ENCODE measurements at regions not wholly inside any gene's neighbourhood (a gene's known extent, or its start where the extent isn't known, plus 50 kb on each side); places are given as distances from the start of the nearest gene placed in this dataset.

DNA sequence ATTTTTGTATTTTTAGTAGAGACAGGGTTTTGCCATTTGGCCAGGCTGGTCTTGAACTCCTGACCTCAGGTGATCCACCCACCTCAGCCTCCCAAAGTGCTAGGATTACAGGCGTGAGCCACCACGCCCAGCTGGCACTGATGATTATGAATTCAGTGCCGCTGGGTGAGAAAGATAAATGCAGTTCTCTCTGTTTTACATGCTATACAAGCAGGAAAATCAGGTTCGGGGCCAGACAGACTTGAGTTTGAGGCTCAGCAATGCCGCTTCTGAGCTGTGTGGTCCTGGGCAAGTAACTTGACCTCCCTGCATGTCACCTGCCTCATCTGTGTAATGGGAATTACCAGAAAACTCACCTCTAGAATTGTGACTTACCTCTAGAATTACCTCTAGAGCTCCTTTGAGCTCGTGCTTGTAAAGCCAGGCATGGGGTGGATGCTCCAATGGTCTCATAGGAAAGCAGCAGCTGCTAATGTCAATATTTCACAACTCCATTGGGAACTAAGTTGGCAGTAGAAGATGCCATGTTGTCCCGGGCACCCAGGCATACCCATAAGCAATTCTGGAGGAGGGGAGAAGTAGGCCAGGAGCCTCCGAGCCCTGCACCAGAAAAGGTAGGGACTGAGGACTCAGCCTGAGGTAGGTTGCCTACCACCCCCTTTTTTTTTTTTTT, 119.8 kb upstream of the SLC25A33 start:
- DNase-seq: no peak

DNA sequence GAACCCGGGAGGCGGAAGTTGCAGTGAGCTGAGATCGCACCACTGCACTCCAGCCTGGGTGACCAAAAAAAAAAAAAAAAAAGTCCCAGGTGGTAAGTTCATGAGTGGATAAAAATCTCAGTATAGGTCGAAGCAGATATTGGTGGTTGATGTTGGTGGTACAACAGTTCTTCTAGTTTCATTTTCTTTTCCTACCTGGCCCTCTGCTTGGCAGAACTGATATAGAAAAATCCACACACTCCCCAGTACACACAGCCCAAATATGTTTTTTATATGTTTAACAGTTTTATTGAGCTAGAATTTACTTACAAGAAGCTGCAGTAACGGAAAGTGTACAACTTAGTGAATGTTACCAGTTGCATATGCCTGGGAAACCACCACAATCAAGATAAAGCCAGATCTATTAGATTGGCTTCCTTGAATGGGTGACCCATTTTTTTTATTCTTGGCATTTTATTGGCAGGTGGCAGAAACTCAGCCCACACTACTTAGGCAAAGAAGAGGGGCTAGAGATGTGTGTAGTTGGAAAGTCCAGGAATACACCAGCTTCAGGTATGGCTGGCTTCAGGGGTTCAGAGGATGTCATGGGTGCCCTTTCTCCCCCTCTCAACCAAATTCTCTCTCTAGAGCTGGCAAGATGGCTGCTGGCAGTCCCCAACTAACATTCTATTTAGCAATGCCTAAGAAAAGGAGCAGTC, 118.3 kb upstream of the SLC25A33 start:
- no peak for DNase-seq

DNA sequence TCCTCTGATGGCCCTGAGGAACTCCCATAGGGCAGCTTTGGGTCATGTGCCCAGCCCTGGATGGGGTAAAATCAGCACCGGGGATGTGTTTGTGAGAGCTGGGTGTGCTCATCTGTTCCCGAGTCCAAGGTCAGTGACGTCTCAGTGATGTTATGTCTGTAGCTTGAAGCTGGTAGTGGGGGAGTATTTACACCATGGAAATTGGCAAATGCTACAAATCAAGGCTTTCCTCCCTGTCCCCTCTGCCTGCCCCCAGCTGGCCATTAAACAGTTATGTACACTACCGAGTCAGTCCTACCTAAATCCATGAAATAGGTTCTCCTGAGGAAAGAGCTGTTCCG, 117.8 kb upstream of the SLC25A33 start:
- no peak for DNase-seq

DNA sequence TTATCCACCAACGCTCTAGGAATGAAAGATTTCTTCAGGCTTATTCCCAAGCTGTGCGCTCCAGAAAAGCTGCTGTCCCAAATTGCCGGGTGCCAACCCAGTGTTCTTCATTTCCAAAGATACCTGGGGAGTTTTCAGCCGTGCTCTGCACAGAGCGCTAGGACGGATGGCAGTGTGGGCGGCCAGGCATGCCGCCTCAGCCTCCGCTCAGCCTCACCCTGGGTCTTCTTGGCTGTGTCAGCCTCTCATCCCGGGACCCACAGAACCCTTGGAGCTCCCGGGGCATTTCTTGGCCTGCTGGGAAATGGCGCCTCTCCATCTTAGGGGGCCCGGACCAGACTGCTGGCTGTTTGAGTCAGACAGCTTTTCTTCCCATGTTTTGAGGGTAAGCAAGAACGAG, 116.9 kb upstream of the SLC25A33 start:
- no peak for DNase-seq

DNA sequence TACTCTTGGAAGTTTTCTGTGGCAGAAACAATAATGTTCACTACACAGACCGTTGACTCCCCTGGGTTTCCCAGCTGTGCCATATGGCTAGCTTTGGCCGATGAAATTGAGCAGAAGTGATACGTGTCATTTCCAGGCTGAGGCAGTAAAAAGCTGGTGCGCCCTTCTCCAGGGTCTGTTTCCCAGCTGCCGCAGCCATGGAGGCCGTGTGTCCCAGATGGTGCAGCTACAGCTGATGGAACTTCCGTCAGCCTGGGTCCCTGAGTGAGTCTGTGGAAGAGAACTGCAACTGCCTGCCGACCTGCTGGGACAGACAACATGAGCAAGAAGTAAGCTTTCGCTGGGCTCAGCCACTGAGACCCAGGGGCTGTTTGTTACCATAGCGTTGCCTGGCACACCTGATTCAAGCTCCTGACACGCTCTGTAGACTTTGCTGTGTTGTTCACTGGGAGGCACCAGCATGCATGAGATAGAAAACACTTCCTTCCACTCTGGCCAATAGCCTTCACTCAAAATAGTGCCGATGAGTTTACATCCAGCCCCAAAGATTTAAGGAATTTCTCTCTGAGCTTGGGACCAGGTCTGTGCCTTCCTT, 116.3 kb upstream of the SLC25A33 start:
- DNase-seq: no peak

DNA sequence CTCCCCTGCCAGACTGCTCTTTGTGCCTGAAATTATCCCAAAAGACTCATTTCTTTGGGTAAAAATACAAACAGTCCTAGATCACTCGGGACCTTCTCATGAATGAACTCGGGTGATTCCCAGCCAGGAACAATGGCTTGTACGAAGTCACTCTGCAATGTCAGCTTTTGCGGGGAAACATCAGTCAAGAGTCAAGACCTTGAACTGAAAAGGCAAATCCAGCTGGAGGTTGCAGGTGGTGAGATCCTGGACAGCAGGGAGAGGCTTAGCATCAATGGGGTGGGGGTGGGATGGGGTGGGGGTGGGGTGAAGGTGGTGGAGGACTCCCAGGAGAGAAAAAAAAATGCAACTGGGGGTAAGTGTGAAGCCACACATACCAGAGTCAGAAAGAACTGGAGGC, 115.0 kb upstream of the SLC25A33 start:
- no peak for DNase-seq

DNA sequence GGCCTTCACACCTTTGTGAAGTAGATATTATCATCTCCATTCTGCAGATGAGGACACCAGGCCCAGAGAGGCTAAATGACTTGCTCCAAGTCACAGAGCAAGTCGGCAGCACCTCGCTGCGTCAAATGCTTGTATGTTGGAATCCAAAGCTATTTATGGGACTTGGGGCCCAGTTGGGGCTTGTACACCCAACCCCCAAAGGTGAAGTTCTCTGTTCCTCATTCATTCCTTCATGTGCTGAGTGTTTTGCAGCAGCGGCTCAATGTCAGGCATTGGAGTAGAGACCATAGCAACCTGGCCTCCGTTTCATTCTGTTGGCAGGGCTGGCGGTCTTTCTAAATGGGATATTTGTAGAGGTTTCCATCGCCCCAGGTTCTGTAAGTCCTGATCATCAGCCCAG, 113.4 kb upstream of the SLC25A33 start:
- DNase-seq: no peak

DNA sequence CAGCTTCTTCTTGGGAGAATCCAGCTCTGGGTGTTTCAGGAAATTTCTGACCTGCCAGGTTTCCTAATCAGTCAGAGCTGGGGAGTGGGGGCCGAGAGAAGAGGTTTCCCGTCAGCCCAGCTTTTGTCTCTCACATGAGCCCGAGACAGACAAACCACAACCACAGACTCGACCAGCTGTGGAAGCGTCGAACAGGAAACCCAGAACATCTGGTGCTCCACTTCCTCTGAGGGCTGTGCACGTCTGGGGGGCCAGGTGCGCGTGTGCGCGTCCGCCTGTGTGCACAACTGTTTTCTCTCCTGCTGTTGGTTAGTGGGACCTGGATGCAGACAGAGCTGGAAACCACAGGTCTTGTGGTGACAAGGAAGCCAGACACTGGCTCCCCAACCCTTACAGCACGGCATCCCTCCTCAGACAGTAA, 113.0 kb upstream of the SLC25A33 start:
- DNase-seq: peak in 5 of 56 donors; percentile 12 to 47 (median 25)

DNA sequence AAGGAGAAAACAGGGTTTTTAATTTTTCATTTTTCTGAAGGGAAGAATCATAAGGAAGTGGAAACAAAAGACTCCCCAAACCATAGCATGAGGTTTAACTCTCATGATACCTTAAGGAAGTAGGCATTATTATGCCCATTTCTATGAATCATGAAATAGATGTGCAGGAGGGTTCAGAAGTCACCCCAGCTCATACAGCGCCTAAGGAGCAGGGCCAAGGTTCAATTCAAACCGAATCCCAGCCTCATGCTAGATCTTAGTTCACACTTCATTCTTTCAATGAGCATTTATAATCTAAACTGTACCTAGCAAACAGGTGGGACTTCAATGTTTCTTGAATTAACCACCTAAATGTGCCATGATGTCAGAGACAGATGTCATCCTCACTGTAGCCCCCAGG, 111.9 kb upstream of the SLC25A33 start:
- DNase-seq: no peak

DNA sequence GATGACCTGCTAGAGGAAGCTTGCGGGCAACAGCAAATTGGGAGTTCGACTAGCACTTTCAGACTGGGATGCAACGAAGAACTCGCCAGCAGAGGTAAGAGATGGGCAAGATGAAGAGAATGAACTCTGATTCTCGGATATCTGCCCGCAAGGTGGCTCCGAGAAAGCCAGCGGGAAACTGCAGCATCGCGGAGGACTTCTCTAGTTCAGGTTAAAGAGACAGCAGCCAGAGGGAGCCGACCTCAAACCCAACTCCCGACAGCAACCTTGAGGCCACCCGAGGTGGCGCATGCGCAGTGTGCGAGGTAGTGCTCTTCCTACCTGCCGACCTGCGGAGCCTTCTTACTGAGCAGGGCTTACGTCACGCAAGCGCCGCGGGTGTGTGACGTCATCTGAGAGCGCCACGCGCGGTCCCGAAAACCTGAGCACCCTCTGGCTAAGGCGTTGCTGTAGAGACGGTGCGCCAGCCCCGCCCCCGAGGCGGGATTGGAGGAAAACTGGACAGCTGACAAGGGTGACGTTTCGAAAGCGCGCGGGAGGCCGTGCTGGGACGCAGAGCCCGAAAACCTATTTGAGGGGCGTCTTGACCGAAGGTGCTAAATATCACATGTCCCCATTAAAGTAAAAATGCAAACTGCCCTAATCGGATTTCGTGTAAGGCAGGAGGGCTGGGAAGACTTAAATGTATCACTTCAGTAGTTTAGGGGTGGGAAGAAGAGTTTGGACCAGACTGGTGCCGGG, 110.5 kb upstream of the SLC25A33 start:
- DNase-seq: peak; percentile 91 to 100 (median 97)

DNA sequence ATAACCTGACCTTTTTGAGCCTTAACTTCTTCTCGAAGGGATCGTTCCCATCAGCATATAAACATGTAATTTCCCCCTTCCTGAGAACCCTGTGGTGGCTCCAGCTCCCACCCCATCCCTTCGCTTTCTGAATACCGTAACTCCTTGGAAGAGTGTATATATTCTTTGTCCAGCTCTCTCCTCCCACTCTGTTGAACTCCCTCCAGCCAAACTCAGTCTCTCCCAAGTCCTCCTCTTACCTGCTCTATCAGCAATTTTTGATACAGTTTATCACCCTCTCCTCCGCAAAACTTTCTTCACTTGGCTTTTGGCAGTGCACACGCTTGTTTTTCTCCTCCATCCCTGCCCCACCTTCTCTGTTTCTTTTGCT, 109.9 kb upstream of the SLC25A33 start:
- DNase-seq: no peak

DNA sequence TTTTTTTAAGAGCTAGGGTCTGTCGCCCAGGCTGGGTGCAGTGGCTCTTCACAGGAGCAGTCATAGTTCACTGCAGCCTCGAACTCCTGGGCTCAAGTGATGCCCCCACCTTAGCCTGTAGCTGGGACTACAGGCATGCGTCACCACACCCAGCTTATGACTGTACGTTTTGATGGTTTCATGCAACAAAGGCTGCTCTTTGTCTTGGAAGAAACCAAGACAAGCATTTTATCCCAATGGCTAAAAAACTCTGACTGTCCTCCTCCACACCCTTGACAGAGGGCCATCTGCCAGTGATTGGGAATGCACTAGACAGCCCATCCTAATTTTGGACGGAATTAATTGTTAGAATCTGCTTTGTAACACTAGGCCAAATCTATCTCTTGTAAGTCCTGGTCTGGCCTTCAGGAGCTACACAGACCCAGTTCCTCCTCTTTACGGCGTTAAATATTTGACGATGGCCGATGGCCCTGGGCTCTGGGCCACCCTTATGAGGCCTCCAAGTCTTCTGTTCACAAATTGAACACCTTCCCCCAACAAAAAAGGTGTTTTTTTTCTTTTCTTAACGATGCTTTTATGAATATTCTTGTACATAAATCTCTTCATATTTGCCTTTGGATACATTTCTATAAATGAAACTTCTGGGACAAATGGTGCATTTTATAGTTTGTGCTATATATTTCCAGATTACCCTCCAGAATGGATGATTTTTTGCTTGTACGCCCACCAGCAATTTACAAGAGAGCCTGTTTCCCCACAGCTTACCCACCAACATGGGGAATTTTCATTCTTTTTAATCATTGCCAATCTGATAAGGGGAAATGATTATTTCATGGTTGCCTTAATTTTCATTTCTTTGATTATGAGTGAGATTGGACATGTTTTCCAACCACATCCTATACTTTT, 104.8 kb upstream of the SLC25A33 start:
- no peak for DNase-seq

DNA sequence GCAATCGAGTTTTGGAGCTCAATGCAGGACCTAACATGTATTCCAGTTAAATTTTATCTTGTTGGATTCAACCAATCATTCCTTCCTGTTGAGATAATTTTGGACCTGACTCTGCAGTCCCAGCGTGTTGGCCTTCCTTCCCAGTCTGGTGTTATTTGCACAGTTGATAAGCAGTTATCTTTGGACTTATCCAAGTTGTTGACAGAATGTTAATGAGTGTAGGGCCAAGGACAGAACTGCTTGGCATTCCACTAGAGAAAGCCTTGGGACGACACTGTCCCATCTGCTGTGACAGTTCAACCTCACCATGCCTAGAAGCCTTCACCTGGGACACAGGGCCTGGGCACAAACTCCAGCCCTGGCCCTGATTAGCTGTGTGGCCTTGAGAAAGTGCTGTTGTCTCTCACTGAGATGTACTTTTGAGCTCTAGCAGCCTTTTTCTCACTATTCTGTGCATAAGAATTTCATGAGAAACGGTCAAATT, 104.1 kb upstream of the SLC25A33 start:
- no peak for DNase-seq

DNA sequence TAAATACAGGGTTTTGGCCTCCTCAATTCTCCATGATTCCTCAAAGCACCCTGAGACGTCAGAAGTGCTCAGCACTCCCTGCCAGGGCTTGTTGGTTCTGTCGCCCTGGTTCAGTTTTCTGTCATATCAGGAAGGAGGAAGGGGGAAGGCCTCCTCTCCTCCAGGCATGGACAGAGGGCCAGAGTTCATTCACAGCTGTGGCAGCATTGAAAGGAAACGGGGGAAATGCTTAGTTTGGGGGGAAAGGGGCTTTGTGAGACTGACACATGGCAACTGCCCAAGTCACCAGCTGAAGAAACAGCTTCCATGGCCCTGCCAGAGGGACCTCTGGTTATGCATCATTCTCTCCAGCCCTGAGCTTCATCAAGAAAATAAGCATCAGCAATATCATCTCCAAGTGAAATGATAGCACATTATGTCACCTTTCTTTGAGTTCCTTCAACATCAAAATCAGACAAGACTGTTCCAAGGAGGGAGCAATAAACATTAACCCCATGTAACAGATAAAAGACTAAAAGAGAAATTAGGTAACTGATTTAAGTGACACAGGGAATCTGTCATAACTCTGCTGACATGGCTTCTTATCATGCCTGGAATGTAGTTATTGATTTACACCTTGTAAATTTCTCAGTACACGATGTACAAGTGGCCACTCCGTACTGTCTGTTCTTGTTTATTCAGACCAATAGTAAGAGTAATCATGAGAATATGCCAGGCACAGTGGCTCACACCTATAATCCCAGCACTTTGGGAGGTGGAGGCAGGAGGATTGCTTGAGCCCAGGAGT, 103.2 kb upstream of the SLC25A33 start:
- DNase-seq: no peak

DNA sequence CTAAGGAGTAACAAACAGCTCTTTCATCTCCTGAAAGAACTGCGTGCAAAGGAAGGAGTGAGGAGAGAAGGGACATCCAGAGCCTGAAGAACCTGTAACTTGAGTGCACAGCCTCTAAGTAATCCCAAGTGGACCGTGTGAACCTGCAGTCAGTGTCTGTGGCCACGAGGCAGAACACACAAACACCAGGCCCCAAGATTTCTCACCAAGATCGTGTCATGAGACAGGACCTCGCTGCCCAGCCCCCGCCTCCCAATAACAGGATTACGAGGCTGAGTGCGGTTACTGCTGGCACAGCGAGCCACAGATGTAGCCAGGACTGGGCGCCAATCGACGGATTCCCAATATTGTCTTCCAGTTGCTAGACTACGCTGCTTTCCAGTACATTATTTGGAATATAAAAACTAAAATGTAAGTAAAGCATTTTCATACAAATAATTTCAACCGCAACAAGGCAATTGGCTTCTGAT, 101.3 kb upstream of the SLC25A33 start:
- peak in 45 of 56 donors; percentile 10 to 77 (median 45) for DNase-seq

DNA sequence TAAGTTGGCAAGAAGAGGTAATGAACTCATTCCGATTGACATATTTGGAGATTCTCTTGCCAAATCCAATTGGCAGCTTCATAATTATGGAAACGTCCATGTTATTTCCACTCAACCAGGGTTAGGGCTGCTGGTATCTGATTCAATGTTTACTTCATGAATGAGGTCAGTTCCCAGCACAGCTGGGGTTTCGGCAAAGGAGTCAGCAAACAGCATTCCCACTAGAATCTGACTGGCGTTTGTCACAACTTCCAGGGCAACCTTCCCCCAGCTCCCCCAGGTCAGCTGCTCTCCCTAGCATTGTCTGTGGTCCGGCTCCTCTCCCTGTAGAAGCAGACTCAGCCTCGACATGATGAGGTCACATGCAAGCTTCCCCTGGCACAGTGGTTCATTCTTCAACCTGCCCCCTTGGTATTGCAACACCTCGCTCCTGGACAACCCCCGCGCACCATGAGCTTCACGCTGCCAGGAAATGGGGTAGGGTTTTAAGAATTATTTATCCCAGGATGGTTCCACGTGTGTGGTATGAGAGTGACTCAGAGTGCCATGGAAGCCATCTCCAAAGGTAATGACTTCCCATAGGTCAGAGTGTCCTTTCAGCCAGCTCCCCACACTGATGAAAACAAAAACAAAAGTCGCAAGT, 100.7 kb upstream of the SLC25A33 start:
- DNase-seq: peak in 41 of 56 donors; percentile 14 to 76 (median 36)

DNA sequence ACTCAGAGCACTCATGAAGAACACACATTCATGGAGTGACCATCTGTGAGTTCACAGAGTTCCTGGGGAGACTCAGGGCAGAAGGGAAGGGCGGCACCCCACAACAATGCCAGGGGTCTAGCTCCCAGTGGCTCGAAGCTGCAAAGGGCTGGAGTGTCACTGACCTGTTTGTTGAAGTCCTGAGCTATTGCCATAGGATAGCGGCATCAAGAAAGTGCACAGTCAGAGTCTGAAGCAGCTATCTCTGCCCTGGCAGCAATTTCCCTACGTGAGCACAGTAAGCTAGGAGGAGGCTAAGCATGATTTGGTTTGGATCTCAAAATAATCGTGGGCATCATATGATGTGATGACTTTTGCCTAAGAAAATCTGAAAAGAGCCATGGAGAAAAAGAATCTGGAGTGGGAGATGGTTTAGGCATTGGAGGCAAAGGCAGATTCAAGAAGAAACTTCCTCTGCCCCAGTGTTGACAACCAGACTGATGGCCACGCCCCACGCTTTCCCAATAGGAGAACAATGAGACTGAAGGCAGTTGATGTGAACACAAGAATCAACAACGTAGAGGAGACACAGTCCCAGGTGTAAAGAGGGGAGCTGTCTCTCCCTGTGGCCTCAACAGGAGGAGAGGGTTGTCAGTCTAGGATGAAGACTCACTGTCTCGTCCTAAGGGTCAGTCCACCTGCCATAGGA, 100.0 kb upstream of the SLC25A33 start:
- peak in 4 of 56 donors; percentile 12 to 34 (median 26) for DNase-seq

DNA sequence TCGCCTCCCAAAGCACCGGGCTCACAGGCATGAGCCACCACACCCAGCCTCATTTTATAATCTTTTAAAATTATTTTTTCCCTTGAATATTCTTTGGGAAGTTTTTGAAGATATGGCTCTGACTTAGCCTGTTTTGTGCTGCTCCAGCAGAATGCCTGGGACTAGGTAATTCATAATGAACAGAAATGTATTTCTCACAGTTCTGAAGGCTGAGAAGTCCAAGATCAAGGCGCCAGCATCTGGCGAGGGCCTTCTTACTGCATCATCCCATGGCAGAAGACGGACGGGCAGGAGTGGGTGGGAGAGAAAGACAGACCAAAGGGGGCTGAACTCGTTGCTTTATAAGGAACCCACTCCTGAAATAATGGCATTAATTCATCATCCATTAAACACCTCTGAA, 99.0 kb upstream of the SLC25A33 start:
- no peak for DNase-seq

DNA sequence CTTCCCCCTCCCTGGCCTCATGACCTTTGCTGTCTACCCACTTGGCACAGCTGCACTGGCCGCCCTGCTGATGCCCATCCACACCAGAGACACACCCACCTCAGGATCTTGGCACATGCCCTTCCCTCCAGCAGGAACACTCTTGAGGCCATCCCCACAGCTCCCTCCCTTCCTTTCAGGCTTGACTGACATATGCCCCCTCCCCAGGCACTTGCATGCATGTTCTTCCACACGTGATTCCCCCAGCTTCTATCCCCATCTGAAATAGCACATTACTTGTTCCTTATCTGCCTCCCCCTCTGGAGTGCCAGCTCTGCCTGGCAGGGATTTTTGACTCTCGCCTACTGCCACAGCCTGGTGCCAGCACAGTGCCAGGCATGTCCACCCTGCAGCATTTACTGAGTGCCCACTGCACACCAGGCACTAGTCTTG, 98.5 kb upstream of the SLC25A33 start:
- DNase-seq: peak in 12 of 56 donors; percentile 7 to 45 (median 19)

Measured in amygdala (tissue), 56 donors.